Transverse colon (tissue), 4 donors: ENCODE measurements at regions not wholly inside any gene's neighbourhood (a gene's known extent, or its start where the extent isn't known, plus 50 kb on each side); places are given as distances from the start of the nearest gene placed in this dataset.
"Not testable (repeated sequence)": the region's sequence is repeated elsewhere in the genome, so short reads cannot be mapped to it uniquely, and the experiment has no call there.

Experiments
- DNase-seq: peaks from one replicate; pipeline ENCODE4 v3.0.0-alpha.2; 2019
- H3K27ac ChIP-seq, 4 donors: fragments of 200-600 bp; sonication (generic); 2 replicates each; pipeline ENCODE4 v1.5.1; 2016 to 2018; ENCODE audit warnings: inconsistent platforms in 4 of 4
- H3K27me3 ChIP-seq: fragments of 200-600 bp; sonication (generic); 2 replicates; pipeline ENCODE4 v1.5.1; 2017; ENCODE audit warnings: inconsistent platforms
- H3K36me3 ChIP-seq, 4 donors: fragments of 200-600 bp; sonication (generic); 2 replicates each; pipeline ENCODE4 v1.5.1; 2017 to 2019; ENCODE audit warnings: inconsistent platforms in 4 of 4
- H3K4me1 ChIP-seq, 4 donors: fragments of 200-600 bp; sonication (generic); 2 replicates each; pipeline ENCODE4 v1.5.1; 2017 to 2020; ENCODE audit warnings: inconsistent platforms in 4 of 4
- H3K4me3 ChIP-seq, 4 donors: fragments of 200-600 bp; sonication (generic); 1 replicate in 1 of 4; 2 replicates in 3 of 4; pipeline versions ENCODE4 v1.5.1 to v1.6.1; 2017 to 2019; ENCODE audit warnings: inconsistent platforms in 4 of 4
- H3K9me3 ChIP-seq, 2 donors: fragments of 200-600 bp; sonication (generic); 2 replicates each; pipeline ENCODE4 v1.5.1; 2017 to 2019; ENCODE audit warnings: inconsistent platforms in 2 of 2
- EP300 ChIP-seq: sonication (generic); formaldehyde crosslinking; IDR thresholded peaks from one replicate; pipeline ENCODE4 v1.6.1; 2017; ENCODE audit warnings: antibody characterized with exemption, low read depth
- POLR2A ChIP-seq: fragments of 450-650 bp; IDR thresholded peaks from one replicate; pipeline ENCODE4 v1.6.1; 2016; ENCODE audit warnings: antibody characterized with exemption, mild to moderate bottlenecking, moderate library complexity
- POLR2AphosphoS5 ChIP-seq, 3 donors: sonication (generic); formaldehyde crosslinking; IDR thresholded peaks; one replicate each; pipeline ENCODE4 v1.6.1; 2016; ENCODE audit warnings: antibody characterized with exemption in 3 of 3
- WGBS, 2 donors: methylation state at CpG; one replicate each; pipeline ENCODE4 v1.1.5; 2018; ENCODE audit warnings: low coverage in 1 of 2; 5-methylcytosine and 5-hydroxymethylcytosine counted together
- in situ Hi-C, 4 donors: fragments of 200-750 bp; cut with MboI; loops; one replicate each; pipeline versions ENCODE4 v1.15.0 to v1.15.1; 2017; ENCODE audit warnings: low sequenced_read_pairs in 3 of 4, low pct_ligation_motif_present in 1 of 4, low pct_unique_long_range_greater_than_20kb in 1 of 4
- intact Hi-C: fragments of 100-400 bp; cut with DNase I; formaldehyde crosslinking; loops from one replicate; pipeline ENCODE4 v1.15.1; 2023; ENCODE audit warnings: low total_unique reads
- TF ChIP-seq, protein P1 (sequence below), 5 experiments: fragments of 200-600 bp in 3 of 5; fragments of 450-650 bp in 2 of 5; sonication (generic) in 3 of 5; IDR thresholded peaks; 1 replicate in 2 of 5; 2 replicates in 3 of 5; pipeline ENCODE4 v1.5.1; 2016 to 2017; ENCODE audit warnings: antibody characterized with exemption in 5 of 5, inconsistent platforms in 3 of 5, mild to moderate bottlenecking in 2 of 5, moderate library complexity in 1 of 5

DNA sequence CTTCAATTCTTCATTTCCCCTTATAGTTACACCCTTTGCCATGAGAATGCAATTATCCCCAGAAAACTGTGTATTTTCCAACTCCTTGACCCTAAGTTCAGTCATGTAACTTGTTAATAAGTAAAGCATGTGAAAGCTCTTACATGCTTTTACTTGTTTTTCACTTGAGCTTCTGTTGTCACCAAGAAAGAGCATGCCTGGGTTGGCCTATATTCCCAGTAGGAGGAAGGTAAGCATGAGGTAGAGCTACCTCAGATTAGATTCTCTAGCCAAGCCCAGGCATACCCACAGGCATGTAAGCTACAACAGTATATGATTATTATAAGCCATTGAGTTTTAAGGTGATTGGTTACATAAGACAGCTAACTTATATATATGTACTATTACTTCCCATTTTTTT is 101.7 kb upstream of the SMLR1 start:
- Histone ChIP-seq H3K27me3 (no peaks in the 10 kb centered on the region), H3K27ac (no peak overlapping the region), H3K4me3 (no peak overlapping the region), H3K4me1 (no peaks in the 10 kb centered on the region), H3K9me3 (no peaks in the 10 kb centered on the region), H3K36me3 (no peaks in the 10 kb centered on the region)
- DNase-seq, result no peak
- no peak for TF ChIP-seq POLR2AphosphoS5 (IDR thresholded peaks at IDR 0.05)
- TF ChIP-seq, protein P1, sequence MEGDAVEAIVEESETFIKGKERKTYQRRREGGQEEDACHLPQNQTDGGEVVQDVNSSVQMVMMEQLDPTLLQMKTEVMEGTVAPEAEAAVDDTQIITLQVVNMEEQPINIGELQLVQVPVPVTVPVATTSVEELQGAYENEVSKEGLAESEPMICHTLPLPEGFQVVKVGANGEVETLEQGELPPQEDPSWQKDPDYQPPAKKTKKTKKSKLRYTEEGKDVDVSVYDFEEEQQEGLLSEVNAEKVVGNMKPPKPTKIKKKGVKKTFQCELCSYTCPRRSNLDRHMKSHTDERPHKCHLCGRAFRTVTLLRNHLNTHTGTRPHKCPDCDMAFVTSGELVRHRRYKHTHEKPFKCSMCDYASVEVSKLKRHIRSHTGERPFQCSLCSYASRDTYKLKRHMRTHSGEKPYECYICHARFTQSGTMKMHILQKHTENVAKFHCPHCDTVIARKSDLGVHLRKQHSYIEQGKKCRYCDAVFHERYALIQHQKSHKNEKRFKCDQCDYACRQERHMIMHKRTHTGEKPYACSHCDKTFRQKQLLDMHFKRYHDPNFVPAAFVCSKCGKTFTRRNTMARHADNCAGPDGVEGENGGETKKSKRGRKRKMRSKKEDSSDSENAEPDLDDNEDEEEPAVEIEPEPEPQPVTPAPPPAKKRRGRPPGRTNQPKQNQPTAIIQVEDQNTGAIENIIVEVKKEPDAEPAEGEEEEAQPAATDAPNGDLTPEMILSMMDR (IDR thresholded peaks at IDR 0.05), result no peak
- TF ChIP-seq POLR2A, result no peak
- no peak for TF ChIP-seq EP300
- intact Hi-C loops (no loop called here), in situ Hi-C loops (no loop called here)

DNA sequence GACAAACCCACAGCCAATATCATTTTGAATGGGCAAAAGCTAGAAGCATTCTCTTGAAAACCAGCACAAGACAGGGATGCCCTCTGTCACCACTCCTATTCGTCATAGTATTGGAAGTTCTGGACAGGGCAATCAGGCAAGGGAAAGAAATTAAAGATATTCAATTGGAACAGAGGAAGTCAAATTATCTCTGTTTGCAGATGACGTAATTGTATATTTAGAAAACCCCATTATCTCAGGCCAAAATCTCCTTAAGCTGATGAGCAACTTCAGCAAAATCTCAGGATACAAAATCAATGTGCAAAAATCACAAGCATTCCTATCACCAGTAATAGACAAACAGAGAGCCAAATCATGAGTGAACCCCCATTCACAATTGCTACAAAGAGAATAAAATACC is 99.1 kb upstream of the SMLR1 start:
- DNase-seq, H3K4me3 ChIP-seq, H3K27me3 ChIP-seq, H3K36me3 ChIP-seq, H3K9me3 ChIP-seq, intact Hi-C loops, H3K4me1 ChIP-seq, in situ Hi-C loops, H3K27ac ChIP-seq: not testable (repeated sequence)
- 84 to 87% methylated on average over 2 of the region's 2 CpGs for WGBS, 2 donors

DNA sequence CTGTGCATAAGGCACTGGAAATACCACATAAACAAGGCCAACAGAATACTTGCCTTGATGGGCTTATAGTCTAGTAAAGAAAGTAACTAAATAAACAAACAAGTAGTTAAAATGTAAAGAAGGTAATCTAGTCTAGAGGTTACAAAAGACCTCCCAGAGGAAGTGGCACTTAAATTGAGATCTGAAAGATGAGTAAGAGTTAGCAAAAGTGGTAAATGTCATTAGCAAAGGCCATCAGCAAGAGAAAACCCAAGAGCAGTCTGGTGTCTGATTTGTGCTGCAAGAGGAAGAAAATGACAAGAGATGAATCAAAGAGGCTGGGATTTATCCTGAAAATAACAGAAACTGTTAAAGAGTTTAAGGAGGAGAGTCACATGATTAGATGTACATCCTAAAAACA is 96.6 kb upstream of the SMLR1 start:
- Histone ChIP-seq H3K4me1 (no peaks in the 10 kb centered on the region), H3K27ac (no peak overlapping the region), H3K36me3 (no peaks in the 10 kb centered on the region), H3K4me3 (no peak overlapping the region), H3K27me3 (no peaks in the 10 kb centered on the region), H3K9me3 (no peaks in the 10 kb centered on the region)
- intact Hi-C loops, result no loop called here
- in situ Hi-C loops, result no loop called here
- no peak for DNase-seq
- TF ChIP-seq, protein P1 (IDR thresholded peaks at IDR 0.05), result no peak
- TF ChIP-seq POLR2AphosphoS5 (IDR thresholded peaks at IDR 0.05), result no peak
- TF ChIP-seq EP300, result no peak
- no peak for TF ChIP-seq POLR2A

GRCh38 chr6:130734161-130734560 is 93.0 kb upstream of the SMLR1 start:
- intact Hi-C loops (no loop called here), in situ Hi-C loops (no loop called here)
- TF ChIP-seq EP300 (no peak), POLR2A (no peak), POLR2AphosphoS5 (IDR thresholded peaks at IDR 0.05) (no peak)
- TF ChIP-seq, protein P1 (IDR thresholded peaks at IDR 0.05), result no peak
- no peaks in the 10 kb centered on the region for H3K36me3 ChIP-seq
- H3K4me1 ChIP-seq, result no peaks in the 10 kb centered on the region
- no peaks in the 10 kb centered on the region for H3K9me3 ChIP-seq
- WGBS, 2 donors, result 79 to 90% methylated on average over 3 of the region's 3 CpGs
- DNase-seq, result no peak
- H3K27me3 ChIP-seq, result no peaks in the 10 kb centered on the region
- no peak overlapping the region for H3K4me3 ChIP-seq
- H3K27ac ChIP-seq, result no peak overlapping the region

- TF ChIP-seq EP300 (no peak), POLR2AphosphoS5 (IDR thresholded peaks at IDR 0.05) (no peak), POLR2A (no peak)
- TF ChIP-seq, protein P1 (IDR thresholded peaks at IDR 0.05), result no peak
- Histone ChIP-seq H3K9me3 (no peaks in the 10 kb centered on the region), H3K27me3 (no peaks in the 10 kb centered on the region), H3K27ac (no peak overlapping the region), H3K36me3 (no peaks in the 10 kb centered on the region), H3K4me3 (no peak overlapping the region), H3K4me1 (no peaks in the 10 kb centered on the region)
- in situ Hi-C loops, result no loop called here
- intact Hi-C loops, result no loop called here
- no peak for DNase-seq
Observed at GRCh38 chr6:130740308-130740707, 86.9 kb upstream of the SMLR1 start.
